ENCODE measurements at regions not wholly inside any gene's neighbourhood (a gene's known extent, or its start where the extent isn't known, plus 50 kb on each side); places are given as distances from the start of the nearest gene placed in this dataset.

DNA sequence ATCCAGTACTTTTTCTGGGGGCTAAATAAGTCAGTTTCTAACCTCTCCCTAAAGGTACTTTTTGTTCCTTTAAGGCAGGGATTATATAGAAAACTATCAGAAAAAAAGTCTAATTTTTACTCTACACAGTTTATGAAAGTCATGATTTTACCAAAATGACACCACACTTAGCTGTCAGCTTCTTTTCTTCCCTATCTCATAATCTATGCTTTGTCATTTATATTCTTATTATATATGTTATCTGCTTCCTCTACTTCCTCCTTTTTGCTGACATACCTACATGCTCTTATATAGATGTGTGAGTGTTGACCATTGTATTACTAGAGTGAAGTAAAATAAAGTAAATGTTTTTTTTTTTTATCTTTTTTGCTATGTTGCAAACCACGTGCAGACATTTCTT, 203.9 kb upstream of the CHRM2 start:
- no peak for DNase-seq

DNA sequence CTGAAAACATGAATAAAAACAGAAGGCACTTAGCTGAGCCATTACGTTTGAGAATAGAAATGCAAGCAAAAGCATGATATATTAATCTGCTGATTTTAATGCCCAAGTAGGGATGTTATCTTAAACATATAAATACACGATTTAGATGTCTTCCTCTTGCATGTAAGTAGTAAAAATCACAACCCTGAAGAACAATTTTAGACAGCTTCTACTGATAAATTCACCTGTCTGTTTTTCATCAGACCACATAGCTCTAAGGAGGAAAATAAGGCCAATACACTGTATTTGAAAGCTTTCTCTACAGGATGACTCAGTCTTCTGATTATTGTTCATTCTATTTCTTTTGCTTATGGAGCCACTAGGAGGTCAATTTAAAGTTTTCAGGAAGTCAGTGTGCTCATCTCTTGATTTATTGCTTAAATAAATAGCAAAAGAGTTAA, 210.9 kb upstream of the CHRM2 start:
- no peak for DNase-seq

DNA sequence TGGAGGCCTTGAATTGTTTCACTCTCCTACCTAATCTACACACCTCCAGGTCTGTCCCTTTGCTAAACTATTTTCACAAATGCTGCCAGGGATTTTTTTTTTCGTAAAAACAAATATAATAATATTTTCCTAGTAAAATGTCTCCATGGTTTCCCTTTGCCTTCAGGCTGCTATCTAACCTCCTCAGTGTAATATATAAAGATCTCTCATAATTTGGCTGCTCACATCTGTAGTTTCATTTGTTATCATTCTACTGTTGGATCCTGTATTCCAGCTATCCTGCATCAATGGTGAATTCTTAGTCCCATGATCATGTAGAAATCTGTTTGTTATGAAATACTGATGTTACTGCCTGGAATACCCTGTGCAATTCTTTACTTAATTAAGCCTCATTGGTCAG, 211.9 kb upstream of the CHRM2 start:
- DNase-seq, result no peak

GRCh38 chr7:136655414-136655813, 213.0 kb upstream of the CHRM2 start:
- no peak for DNase-seq

GRCh38 chr7:136654406-136654805, 214.0 kb upstream of the CHRM2 start:
- DNase-seq, result no peak

- DNase-seq, result no peak
Observed at GRCh38 chr7:136652635-136653370, 215.6 kb upstream of the CHRM2 start.

- no peak for DNase-seq
Observed at GRCh38 chr7:136640977-136641376, 227.5 kb upstream of the CHRM2 start.

GRCh38 chr7:136637813-136638212, 230.6 kb upstream of the CHRM2 start:
- no peak for DNase-seq

DNA sequence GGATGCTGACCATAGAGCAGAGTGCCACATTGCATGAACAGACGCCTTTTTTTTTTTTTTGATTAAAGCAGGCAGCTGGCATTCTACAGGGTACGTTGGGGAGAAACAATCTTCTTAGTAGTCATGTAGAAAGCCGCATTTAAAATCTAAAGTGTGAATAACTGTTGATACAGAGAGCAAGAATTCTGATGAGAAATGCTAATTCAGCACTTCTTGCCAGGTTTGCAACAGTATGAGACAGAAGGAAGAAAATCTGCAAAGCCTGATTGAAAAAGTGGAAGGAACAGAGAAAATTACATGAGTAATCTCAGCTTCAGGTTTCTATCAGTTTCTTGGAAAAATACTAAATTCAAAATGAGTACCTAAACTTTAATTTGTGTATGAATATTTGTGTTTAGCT, 232.7 kb upstream of the CHRM2 start:
- DNase-seq, result no peak

DNA sequence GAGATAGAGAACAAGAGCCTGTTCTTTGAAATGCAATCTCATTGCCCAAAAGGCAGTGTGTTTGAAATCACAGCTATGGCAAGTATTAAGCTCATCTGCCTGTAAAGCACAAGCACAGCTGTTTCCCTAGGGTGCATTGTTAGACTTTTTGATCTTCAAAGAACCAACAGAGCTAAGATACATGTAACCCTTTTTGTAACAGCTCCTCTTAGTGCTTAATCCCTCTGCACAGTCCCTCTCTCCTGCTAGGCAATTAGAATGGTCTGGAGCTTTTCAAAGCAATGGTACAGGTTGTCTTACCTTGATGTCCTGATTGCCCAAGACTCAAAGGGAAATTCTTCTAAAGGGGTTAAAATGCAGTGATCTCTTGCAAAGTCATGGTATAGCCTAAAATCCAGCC, 249.6 kb upstream of the CHRM2 start:
- DNase-seq, result no peak

DNA sequence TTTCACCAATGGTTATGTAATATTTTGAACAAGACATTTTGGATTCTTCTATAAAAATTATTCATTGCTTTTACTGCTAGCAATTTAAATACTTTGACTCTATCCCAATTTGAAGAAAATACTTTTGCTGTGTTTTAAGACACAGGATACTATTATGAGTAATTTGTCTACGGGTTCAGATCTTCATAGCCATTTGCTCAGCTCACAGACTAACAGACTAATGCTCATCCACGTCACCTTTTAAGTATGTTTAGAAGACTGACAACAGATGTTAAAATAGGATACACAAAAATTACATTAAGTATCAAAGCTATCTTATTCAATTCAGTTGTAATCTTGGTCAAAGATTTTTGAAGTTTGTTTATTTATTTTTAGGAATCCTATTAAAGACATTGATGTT, 251.3 kb upstream of the CHRM2 start:
- DNase-seq, result no peak

GRCh38 chr7:136605532-136606329, 262.7 kb upstream of the CHRM2 start:
- no peak for DNase-seq

DNA sequence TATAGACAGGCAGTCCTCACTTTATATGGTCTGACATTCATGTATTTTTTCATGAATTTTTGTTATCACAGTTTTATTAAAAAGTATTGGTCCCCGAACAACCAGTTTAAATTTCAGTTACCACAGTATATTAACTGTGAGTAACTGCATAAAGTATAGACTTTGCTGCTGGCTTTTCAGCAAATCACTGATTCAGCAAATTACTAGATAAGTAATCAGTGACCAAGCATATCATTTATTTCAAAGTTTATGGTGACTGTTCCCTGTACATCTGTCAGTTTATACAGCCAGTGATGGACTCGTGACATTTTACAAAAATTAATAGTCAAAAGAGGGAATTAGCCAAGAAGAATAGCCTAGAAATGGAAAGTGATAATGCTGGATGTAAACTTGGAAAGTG, 266.7 kb upstream of the CHRM2 start:
- DNase-seq, result no peak

- DNase-seq, result no peak
Observed at GRCh38 chr7:136600475-136600874, 268.0 kb upstream of the CHRM2 start.

- DNase-seq, result no peak
Observed at GRCh38 chr7:136594739-136595144, 273.7 kb upstream of the CHRM2 start.

DNA sequence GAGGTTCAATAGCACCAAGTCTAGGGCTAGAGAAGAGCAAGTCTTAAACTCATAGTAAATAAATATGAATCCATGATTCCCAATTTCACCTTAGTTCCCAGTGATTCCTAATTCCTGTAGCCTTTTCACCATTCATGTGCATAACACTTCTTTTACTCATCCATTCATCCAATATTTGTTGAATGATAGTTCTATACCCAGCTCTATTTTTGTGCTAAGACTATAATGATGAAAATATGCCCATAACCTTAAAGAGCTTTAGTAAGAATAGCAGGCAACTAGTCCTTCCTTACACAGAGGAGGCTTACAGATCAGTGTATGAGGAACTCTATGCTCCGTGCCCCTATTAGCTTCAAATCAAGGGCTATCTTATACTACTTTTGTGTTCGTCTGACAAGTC, 280.2 kb upstream of the CHRM2 start:
- DNase-seq, result no peak

DNA sequence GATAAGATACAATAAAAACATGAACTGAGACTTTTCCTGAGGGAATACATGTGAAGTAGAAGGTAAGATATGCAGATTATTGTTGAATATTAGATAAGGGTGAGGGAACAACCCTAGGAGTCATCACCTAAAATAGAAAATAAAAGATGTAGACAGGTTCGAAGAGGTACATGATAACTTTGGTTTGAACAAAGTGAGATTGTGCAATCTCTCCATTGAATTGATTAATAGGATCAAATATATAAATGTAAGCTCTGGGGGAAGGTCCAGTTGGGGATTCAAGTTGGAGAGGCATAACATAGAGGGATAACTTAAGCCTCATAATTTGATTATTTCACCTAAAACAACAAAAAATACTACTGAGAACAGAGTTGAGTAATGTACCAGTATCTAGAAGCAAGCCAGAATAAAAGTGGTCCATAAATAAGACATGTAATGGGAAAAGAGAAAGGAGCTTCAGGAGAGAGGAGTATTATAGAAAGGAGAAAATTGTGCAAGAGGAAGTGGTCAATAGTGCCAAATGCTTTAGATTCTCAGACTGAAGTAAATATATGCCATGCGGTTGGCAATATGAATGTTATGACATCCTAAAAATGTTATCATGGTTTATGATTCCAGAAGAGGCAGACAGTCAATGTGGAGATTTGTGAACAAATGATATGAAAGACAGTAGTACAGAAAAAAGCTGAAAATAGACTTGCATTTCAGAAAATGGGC, 282.3 kb upstream of the CHRM2 start:
- no peak for DNase-seq

DNA sequence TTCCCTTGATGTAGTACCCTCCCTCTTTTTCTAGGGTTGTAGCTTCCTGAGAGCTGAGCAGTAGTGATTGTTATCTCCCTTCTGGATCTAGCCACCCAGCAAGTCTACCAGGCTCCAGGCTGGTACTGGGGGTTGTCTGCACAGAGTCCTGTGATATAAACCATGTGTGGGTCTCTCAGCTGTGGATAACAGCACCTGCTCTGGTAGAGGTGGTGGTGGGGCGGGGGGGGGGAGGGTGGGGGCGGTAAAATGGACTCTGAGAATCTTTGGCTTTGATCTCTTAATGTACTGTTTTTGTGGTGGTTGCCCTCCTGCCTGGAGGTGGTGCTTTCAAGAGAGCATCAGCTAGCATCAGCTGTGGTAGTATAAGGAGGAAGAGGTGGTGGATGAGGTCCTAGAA, 302.0 kb upstream of the CHRM2 start:
- DNase-seq, result no peak

- DNase-seq, result no peak
Observed at GRCh38 chr7:136555933-136556332, 312.5 kb upstream of the CHRM2 start.

- no peak for DNase-seq
Observed at GRCh38 chr7:136551618-136552017, 316.8 kb upstream of the CHRM2 start.

GRCh38 chr7:136549756-136550155, 318.7 kb upstream of the CHRM2 start:
- DNase-seq, result no peak

DNA sequence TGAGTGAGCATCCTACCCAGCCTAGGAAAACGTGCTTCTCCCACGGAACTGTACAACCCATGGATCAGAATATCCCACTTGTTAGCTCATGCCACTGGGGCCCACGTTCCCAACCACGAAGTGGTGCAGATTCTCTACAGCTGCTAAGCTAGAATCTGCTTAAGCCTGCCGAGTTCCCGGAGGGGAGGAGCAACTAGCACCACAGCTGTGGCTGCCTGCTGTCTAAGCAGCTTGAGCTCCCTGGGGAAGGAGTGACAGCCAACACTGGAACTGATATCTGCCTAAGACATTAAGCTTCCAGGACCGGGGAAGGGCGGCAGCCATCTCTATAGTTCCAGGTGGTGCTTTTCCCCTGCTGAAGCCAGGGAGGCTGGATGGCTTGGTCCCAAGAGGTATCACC, 334.7 kb upstream of the CHRM2 start:
- no peak for DNase-seq

- no peak for DNase-seq
Observed at GRCh38 chr7:136530831-136531230, 337.6 kb upstream of the CHRM2 start.

- DNase-seq, result no peak
Observed at GRCh38 chr7:136528329-136528728, 340.1 kb upstream of the CHRM2 start.
